A673 (cell line): ENCODE measurements at regions not wholly inside any gene's neighbourhood (a gene's known extent, or its start where the extent isn't known, plus 50 kb on each side); places are given as distances from the start of the nearest gene placed in this dataset.

Source experiments
- CTCF ChIP-seq: fragments of 300-800, 200-600 bp; sonication (generic); conservative IDR thresholded peaks from 2 replicates; pipeline ENCODE4 v1.5.1; 2017; ENCODE audit warnings: low read depth, mild to moderate bottlenecking, antibody characterized with exemption, low read length, moderate library complexity, mixed read lengths
- EZH2 ChIP-seq: fragments of 200-600 bp; sonication (generic); IDR thresholded peaks from 2 replicates; pipeline ENCODE4 v1.6.1; 2017; ENCODE audit warnings: borderline replicate concordance, low read depth, mild to moderate bottlenecking, mixed read lengths, antibody characterized with exemption, low read length; ENCODE audit not compliant: poor library complexity, severe bottlenecking

DNA sequence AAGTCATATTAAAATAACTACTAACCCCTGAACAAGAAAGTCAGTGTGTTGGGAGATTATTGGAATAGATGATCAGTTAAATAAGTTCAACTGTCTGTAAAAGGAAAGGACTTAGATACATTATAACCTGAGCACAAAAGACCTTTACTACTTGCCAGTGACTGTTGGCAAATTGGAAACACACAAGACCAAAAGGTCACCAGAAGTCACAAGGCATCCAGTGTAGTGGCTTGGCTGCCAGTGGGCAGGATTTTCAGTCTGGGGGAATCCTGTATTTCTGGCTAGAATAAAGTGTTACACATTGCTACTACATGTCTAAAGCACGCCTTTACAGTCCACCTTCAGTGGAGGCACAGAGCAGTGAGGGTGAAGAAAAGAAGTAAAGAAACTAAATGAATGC, 108.3 kb upstream of the AR start:
- no peak for TF ChIP-seq CTCF
- TF ChIP-seq EZH2 = no peak
